OCI-LY1 (cell line): ENCODE measurements at regions not wholly inside any gene's neighbourhood (a gene's known extent, or its start where the extent isn't known, plus 50 kb on each side); places are given as distances from the start of the nearest gene placed in this dataset.

Source experiments
- H2AFZ ChIP-seq: fragments of 200-600 bp; sonication (generic), shearing (Covaris generic); 2 replicates; pipeline ENCODE4 v1.6.0; 2014; ENCODE audit warnings: antibody characterized with exemption, mild to moderate bottlenecking, low read length
- H3F3A ChIP-seq: fragments of 200-600 bp; sonication (generic), shearing (Covaris generic); 2 replicates; pipeline ENCODE4 v1.6.0; 2014; ENCODE audit warnings: mild to moderate bottlenecking, antibody characterized with exemption, low read length, moderate library complexity; ENCODE audit not compliant: insufficient read depth
- H3K27ac ChIP-seq: fragments of 200-600 bp; sonication (generic); 2 replicates; pipeline ENCODE4 v1.5.1; 2014; ENCODE audit warnings: low read length, mixed run types, mild to moderate bottlenecking, low read depth; ENCODE audit not compliant: poor library complexity, severe bottlenecking
- H3K27me3 ChIP-seq: fragments of 200-600 bp; sonication (generic); 2 replicates; pipeline ENCODE4 v1.6.0; 2014; ENCODE audit warnings: antibody characterized with exemption, mild to moderate bottlenecking, low read length, moderate library complexity; ENCODE audit not compliant: insufficient read depth
- H3K36me3 ChIP-seq: fragments of 200-600 bp; sonication (generic); 2 replicates; pipeline ENCODE4 v1.6.1; 2014; ENCODE audit warnings: mild to moderate bottlenecking, antibody characterized with exemption, low read length, moderate library complexity, mixed read lengths; ENCODE audit not compliant: insufficient read depth
- H3K4me1 ChIP-seq: fragments of 200-600 bp; sonication (generic); 2 replicates; pipeline ENCODE4 v1.5.1; 2014; ENCODE audit warnings: mild to moderate bottlenecking, low read length, moderate library complexity; ENCODE audit not compliant: insufficient read depth, severe bottlenecking
- H3K4me2 ChIP-seq: fragments of 200-600 bp; sonication (generic), shearing (Covaris generic); 2 replicates; pipeline ENCODE4 v1.6.1; 2014; ENCODE audit warnings: low read length
- H3K4me3 ChIP-seq: fragments of 200-600 bp; sonication (generic); 2 replicates; pipeline ENCODE4 v1.5.1; 2014; ENCODE audit warnings: low read length, low read depth, mild to moderate bottlenecking, mixed read lengths; ENCODE audit not compliant: poor library complexity, severe bottlenecking
- H3K79me2 ChIP-seq: fragments of 200-600 bp; shearing (Covaris generic); 2 replicates; pipeline ENCODE4 v1.6.1; 2016; ENCODE audit warnings: mixed run types, low read length, mixed read lengths; ENCODE audit not compliant: insufficient read depth
- H3K9ac ChIP-seq: fragments of 200-600 bp; sonication (generic), shearing (Covaris generic); 2 replicates; pipeline ENCODE4 v1.6.1; 2014; ENCODE audit warnings: mild to moderate bottlenecking, low read length, mixed read lengths
- H3K9me2 ChIP-seq: fragments of 200-600 bp; sonication (generic), shearing (Covaris generic); 2 replicates; pipeline ENCODE4 v1.6.1; 2014; ENCODE audit warnings: low read depth, mild to moderate bottlenecking, low read length, mixed read lengths
- H3K9me3 ChIP-seq: fragments of 200-600 bp; shearing (Covaris generic); 2 replicates; pipeline ENCODE4 v1.6.1; 2014; ENCODE audit warnings: low read length, mixed read lengths
- H4K20me1 ChIP-seq: fragments of 200-600 bp; sonication (generic), shearing (Covaris generic); 2 replicates; pipeline ENCODE4 v1.6.0; 2016; ENCODE audit warnings: mild to moderate bottlenecking, low read length; ENCODE audit not compliant: insufficient read depth
- EZH2 ChIP-seq: fragments of 200-600 bp; sonication (generic), shearing (Covaris generic); IDR thresholded peaks from 2 replicates; pipeline ENCODE4 v1.8.0; 2017; ENCODE audit warnings: borderline replicate concordance, mixed run types, mild to moderate bottlenecking, antibody characterized with exemption, low read length, moderate library complexity, mixed read lengths
- TF ChIP-seq, protein P1 (sequence below): fragments of 200-600 bp; sonication (generic), shearing (Covaris generic); IDR thresholded peaks from 2 replicates; pipeline ENCODE4 v1.5.1; 2017; ENCODE audit warnings: mild to moderate bottlenecking, antibody characterized with exemption, low read length, moderate library complexity, mixed read lengths

DNA sequence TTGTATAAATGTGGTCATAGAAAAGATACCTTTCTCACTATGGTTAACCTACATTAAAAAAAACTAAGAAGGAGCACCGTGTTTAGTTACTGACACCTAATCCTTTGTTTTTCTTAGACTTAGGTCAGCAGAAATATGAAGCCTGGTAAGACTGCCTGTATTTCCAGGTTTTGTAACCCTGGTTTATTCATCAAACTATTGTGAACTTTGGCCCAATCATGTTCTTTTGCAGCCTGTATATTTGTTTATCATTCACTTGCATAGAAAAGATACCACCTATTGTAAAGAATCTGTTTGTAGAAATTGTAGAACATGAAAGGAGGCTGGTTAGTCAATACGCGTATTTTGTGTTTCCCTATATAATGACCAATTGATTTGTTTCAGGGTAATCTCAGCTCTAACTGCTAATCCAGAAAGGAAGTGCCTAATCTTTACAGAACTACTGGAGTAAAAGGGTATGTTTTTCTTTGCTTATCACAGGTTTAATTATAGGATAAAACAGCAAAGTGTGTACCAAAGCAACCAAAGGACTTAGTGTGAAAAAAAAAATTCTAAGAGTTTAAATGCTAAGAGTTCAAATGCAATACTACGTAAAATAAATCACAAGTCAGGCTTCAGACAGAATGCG lies 103.6 kb downstream of the LURAP1L start:
- Histone ChIP-seq H3K27me3 (no peaks in the 10 kb centered on the region), H3K36me3 (no peaks in the 10 kb centered on the region), H2AFZ (no peak overlapping the region), H3K9me3 (no peaks in the 10 kb centered on the region), H3K4me1 (no peaks in the 10 kb centered on the region), H4K20me1 (no peaks in the 10 kb centered on the region), H3K27ac (no peak overlapping the region), H3K4me3 (no peak overlapping the region), H3F3A (no peaks in the 10 kb centered on the region), H3K9me2 (no peaks in the 10 kb centered on the region), H3K9ac (no peak overlapping the region), H3K79me2 (no peaks in the 10 kb centered on the region), H3K4me2 (no peak overlapping the region)
- TF ChIP-seq, protein P1, sequence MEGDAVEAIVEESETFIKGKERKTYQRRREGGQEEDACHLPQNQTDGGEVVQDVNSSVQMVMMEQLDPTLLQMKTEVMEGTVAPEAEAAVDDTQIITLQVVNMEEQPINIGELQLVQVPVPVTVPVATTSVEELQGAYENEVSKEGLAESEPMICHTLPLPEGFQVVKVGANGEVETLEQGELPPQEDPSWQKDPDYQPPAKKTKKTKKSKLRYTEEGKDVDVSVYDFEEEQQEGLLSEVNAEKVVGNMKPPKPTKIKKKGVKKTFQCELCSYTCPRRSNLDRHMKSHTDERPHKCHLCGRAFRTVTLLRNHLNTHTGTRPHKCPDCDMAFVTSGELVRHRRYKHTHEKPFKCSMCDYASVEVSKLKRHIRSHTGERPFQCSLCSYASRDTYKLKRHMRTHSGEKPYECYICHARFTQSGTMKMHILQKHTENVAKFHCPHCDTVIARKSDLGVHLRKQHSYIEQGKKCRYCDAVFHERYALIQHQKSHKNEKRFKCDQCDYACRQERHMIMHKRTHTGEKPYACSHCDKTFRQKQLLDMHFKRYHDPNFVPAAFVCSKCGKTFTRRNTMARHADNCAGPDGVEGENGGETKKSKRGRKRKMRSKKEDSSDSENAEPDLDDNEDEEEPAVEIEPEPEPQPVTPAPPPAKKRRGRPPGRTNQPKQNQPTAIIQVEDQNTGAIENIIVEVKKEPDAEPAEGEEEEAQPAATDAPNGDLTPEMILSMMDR: no peak
- TF ChIP-seq EZH2: no peak

DNA sequence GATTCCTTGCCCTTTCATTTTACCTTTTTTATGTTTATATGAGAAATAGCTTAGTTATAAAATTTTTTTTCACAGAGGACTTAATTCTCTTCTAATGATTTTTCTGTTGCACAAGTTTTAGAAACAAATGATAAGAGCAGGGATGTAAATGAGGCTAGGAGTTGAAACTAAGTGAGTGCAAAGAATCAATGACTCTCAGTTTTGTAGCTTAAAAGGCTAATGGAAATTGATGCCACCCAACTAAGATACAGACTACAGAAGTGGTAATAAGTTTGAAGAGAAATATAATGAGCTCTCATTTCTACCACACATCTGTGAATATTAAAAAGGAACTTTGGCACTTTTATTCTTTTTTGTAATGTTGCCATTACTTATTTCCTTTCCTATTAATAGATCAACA lies 105.1 kb downstream of the LURAP1L start:
- no peak overlapping the region for H3K4me2 ChIP-seq
- TF ChIP-seq EZH2: no peak
- TF ChIP-seq, protein P1: no peak
- no peaks in the 10 kb centered on the region for H3K9me3 ChIP-seq
- no peaks in the 10 kb centered on the region for H3K27me3 ChIP-seq
- H3K9me2 ChIP-seq: no peaks in the 10 kb centered on the region
- no peaks in the 10 kb centered on the region for H3F3A ChIP-seq
- H4K20me1 ChIP-seq: no peaks in the 10 kb centered on the region
- no peak overlapping the region for H3K27ac ChIP-seq
- no peak overlapping the region for H3K4me3 ChIP-seq
- H2AFZ ChIP-seq: no peak overlapping the region
- H3K4me1 ChIP-seq: no peaks in the 10 kb centered on the region
- H3K79me2 ChIP-seq: no peaks in the 10 kb centered on the region
- H3K36me3 ChIP-seq: no peaks in the 10 kb centered on the region
- no peak overlapping the region for H3K9ac ChIP-seq

DNA sequence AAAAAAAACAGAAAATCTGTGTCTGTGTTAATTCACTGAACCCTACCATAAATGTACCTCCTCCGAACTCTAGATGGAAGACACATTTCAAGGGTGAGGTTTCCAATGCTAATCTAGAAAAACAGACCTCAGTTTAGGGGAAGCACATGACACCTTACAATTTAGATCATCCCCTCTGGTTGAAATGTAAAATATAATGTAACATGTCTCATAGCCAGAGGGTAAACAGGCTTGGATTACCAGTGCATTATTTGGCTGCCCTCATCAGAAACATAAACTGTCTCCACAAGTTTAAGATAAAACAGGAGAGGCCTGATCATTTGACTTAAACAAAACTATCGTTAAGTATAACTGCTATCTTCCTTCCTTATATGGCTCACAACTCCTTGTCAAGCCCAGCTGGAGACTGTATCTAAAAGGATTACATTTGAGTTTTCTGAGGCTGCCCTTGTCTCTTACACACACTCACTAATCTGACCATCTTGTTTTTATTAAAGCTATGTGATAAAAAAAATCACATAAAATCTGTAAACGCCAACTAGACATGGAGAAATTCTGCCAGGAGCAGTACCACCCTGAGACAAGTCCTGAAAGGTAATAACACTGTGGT lies 105.7 kb downstream of the LURAP1L start:
- TF ChIP-seq, protein P1: no peak
- no peak for TF ChIP-seq EZH2
- Histone ChIP-seq H3K27ac (no peak overlapping the region), H3K4me3 (no peak overlapping the region), H3F3A (no peaks in the 10 kb centered on the region), H3K9ac (no peak overlapping the region), H3K4me2 (no peak overlapping the region), H3K79me2 (no peaks in the 10 kb centered on the region), H3K9me3 (no peaks in the 10 kb centered on the region), H4K20me1 (no peaks in the 10 kb centered on the region), H3K4me1 (no peaks in the 10 kb centered on the region), H2AFZ (no peak overlapping the region), H3K36me3 (no peaks in the 10 kb centered on the region), H3K9me2 (no peaks in the 10 kb centered on the region), H3K27me3 (no peaks in the 10 kb centered on the region)
